ENCODE measurements at regions not wholly inside any gene's neighbourhood (a gene's known extent, or its start where the extent isn't known, plus 50 kb on each side); places are given as distances from the start of the nearest gene placed in this dataset.

- peaks cover 3% of the 10 kb centered on the region for H3K27me3 Mint-ChIP-seq (ENCODE audit: unreplicated experiment)
- no peaks in the 10 kb centered on the region for H3K4me1 Mint-ChIP-seq (ENCODE audit: unreplicated experiment)
- H3K4me3 Mint-ChIP-seq (ENCODE audit: unreplicated experiment) = no peak overlapping the region
- DNase-seq (ENCODE audit: low spot score) = no peak
- H3K36me3 Mint-ChIP-seq (ENCODE audit: low read depth, unreplicated experiment) = no peaks in the 10 kb centered on the region
- no peak for TF ChIP-seq CTCF (IDR thresholded peaks at IDR 0.05; ENCODE audit: unreplicated experiment)
- H3K27ac Mint-ChIP-seq (ENCODE audit: unreplicated experiment) = no peak overlapping the region
- peaks cover 5% of the 10 kb centered on the region for H3K9me3 Mint-ChIP-seq (ENCODE audit: unreplicated experiment)
Observed at GRCh38 chr14:30312214-30312613, 246.7 kb upstream of the G2E3 start.

- Mint-ChIP-seq H3K4me1 (ENCODE audit: unreplicated experiment) (no peaks in the 10 kb centered on the region), H3K27me3 (ENCODE audit: unreplicated experiment) (peaks cover 3% of the 10 kb centered on the region), H3K9me3 (ENCODE audit: unreplicated experiment) (peaks cover 5% of the 10 kb centered on the region), H3K36me3 (ENCODE audit: low read depth, unreplicated experiment) (no peaks in the 10 kb centered on the region), H3K4me3 (ENCODE audit: unreplicated experiment) (no peak overlapping the region), H3K27ac (ENCODE audit: unreplicated experiment) (no peak overlapping the region)
- no peak for TF ChIP-seq CTCF (IDR thresholded peaks at IDR 0.05; ENCODE audit: unreplicated experiment)
- DNase-seq (ENCODE audit: low spot score) = no peak
Observed at GRCh38 chr14:30317729-30318128, 241.2 kb upstream of the G2E3 start.

- TF ChIP-seq CTCF (IDR thresholded peaks at IDR 0.05; ENCODE audit: unreplicated experiment) = no peak
- no peak for DNase-seq (ENCODE audit: low spot score)
- H3K27me3 Mint-ChIP-seq (ENCODE audit: unreplicated experiment) = no peaks in the 10 kb centered on the region
- H3K36me3 Mint-ChIP-seq (ENCODE audit: low read depth, unreplicated experiment) = no peaks in the 10 kb centered on the region
- H3K9me3 Mint-ChIP-seq (ENCODE audit: unreplicated experiment) = no peaks in the 10 kb centered on the region
- no peaks in the 10 kb centered on the region for H3K4me1 Mint-ChIP-seq (ENCODE audit: unreplicated experiment)
- no peak overlapping the region for H3K27ac Mint-ChIP-seq (ENCODE audit: unreplicated experiment)
- no peak overlapping the region for H3K4me3 Mint-ChIP-seq (ENCODE audit: unreplicated experiment)
Observed at GRCh38 chr14:30322819-30323218, 236.1 kb upstream of the G2E3 start.

GRCh38 chr14:30330033-30330432, 228.9 kb upstream of the G2E3 start:
- no peak for TF ChIP-seq CTCF (IDR thresholded peaks at IDR 0.05; ENCODE audit: unreplicated experiment)
- no peak overlapping the region for H3K4me3 Mint-ChIP-seq (ENCODE audit: unreplicated experiment)
- H3K36me3 Mint-ChIP-seq (ENCODE audit: low read depth, unreplicated experiment) = no peaks in the 10 kb centered on the region
- peaks cover 9% of the 10 kb centered on the region for H3K9me3 Mint-ChIP-seq (ENCODE audit: unreplicated experiment)
- no peak overlapping the region for H3K27ac Mint-ChIP-seq (ENCODE audit: unreplicated experiment)
- H3K27me3 Mint-ChIP-seq (ENCODE audit: unreplicated experiment) = no peaks in the 10 kb centered on the region
- no peak for DNase-seq (ENCODE audit: low spot score)
- no peaks in the 10 kb centered on the region for H3K4me1 Mint-ChIP-seq (ENCODE audit: unreplicated experiment)

GRCh38 chr14:30330445-30330844, 228.5 kb upstream of the G2E3 start:
- H3K9me3 Mint-ChIP-seq (ENCODE audit: unreplicated experiment) = peaks cover 9% of the 10 kb centered on the region
- no peak for DNase-seq (ENCODE audit: low spot score)
- no peak overlapping the region for H3K4me3 Mint-ChIP-seq (ENCODE audit: unreplicated experiment)
- H3K4me1 Mint-ChIP-seq (ENCODE audit: unreplicated experiment) = no peaks in the 10 kb centered on the region
- H3K27ac Mint-ChIP-seq (ENCODE audit: unreplicated experiment) = no peak overlapping the region
- H3K27me3 Mint-ChIP-seq (ENCODE audit: unreplicated experiment) = no peaks in the 10 kb centered on the region
- H3K36me3 Mint-ChIP-seq (ENCODE audit: low read depth, unreplicated experiment) = no peaks in the 10 kb centered on the region
- peak; percentile 70 for TF ChIP-seq CTCF (IDR thresholded peaks at IDR 0.05; ENCODE audit: unreplicated experiment)
